ENCODE measurements at regions not wholly inside any gene's neighbourhood (a gene's known extent, or its start where the extent isn't known, plus 50 kb on each side); places are given as distances from the start of the nearest gene placed in this dataset.

DNA sequence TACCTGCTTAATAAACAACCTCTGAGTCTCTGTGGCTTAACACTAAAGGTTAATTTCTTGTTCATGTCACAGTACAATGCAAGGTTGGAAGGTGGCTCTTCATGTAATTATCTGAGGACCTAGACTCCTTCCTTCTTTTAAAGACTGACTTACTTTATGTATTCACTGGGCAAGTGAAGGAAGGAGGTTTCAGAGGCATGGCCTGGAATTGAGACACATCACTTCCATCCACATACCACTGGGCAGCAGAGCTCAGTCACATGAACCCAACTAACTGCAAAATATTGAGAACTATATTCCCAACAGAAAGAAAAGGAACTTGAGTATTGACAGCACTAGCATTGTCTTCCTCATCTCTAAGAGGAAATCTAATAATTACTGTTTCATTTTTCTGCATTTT is 57.5 kb upstream of the FN1 start:
- TF ChIP-seq, protein P1, sequence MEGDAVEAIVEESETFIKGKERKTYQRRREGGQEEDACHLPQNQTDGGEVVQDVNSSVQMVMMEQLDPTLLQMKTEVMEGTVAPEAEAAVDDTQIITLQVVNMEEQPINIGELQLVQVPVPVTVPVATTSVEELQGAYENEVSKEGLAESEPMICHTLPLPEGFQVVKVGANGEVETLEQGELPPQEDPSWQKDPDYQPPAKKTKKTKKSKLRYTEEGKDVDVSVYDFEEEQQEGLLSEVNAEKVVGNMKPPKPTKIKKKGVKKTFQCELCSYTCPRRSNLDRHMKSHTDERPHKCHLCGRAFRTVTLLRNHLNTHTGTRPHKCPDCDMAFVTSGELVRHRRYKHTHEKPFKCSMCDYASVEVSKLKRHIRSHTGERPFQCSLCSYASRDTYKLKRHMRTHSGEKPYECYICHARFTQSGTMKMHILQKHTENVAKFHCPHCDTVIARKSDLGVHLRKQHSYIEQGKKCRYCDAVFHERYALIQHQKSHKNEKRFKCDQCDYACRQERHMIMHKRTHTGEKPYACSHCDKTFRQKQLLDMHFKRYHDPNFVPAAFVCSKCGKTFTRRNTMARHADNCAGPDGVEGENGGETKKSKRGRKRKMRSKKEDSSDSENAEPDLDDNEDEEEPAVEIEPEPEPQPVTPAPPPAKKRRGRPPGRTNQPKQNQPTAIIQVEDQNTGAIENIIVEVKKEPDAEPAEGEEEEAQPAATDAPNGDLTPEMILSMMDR (IDR thresholded peaks at IDR 0.05) = no peak
- no peak for TF ChIP-seq POLR2AphosphoS5 (IDR thresholded peaks at IDR 0.05)
